ENCODE measurements at regions not wholly inside any gene's neighbourhood (a gene's known extent, or its start where the extent isn't known, plus 50 kb on each side); places are given as distances from the start of the nearest gene placed in this dataset.

- H3K4me1 ChIP-seq (replicated peaks; ENCODE audit: insufficient read depth), result no peaks in the 10 kb centered on the region
- ChIA-PET CTCF (no interaction called here), POLR2A (ENCODE audit: unreplicated experiment) (no interaction called here)
- no peak overlapping the region for H3K4me3 ChIP-seq
- no peaks in the 10 kb centered on the region for H3K27me3 ChIP-seq (ENCODE audit: insufficient read depth, low read depth)
- TF ChIP-seq EZH2 (IDR thresholded peaks at IDR 0.05; ENCODE audit: low read depth), result no peak
- TF ChIP-seq, protein P1, sequence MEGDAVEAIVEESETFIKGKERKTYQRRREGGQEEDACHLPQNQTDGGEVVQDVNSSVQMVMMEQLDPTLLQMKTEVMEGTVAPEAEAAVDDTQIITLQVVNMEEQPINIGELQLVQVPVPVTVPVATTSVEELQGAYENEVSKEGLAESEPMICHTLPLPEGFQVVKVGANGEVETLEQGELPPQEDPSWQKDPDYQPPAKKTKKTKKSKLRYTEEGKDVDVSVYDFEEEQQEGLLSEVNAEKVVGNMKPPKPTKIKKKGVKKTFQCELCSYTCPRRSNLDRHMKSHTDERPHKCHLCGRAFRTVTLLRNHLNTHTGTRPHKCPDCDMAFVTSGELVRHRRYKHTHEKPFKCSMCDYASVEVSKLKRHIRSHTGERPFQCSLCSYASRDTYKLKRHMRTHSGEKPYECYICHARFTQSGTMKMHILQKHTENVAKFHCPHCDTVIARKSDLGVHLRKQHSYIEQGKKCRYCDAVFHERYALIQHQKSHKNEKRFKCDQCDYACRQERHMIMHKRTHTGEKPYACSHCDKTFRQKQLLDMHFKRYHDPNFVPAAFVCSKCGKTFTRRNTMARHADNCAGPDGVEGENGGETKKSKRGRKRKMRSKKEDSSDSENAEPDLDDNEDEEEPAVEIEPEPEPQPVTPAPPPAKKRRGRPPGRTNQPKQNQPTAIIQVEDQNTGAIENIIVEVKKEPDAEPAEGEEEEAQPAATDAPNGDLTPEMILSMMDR (conservative IDR thresholded peaks at IDR 0.05), result no peak
- no TSS peak for BruUV-seq (replicated peaks)
- no peaks in the 10 kb centered on the region for H3K36me3 ChIP-seq (ENCODE audit: low read depth)
- no peaks in the 10 kb centered on the region for H3K9me2 ChIP-seq (ENCODE audit: insufficient read depth)
- no peak for DNase-seq
- no peak overlapping the region for H3K4me2 ChIP-seq
- H3K79me2 ChIP-seq (ENCODE audit: low read depth), result no peaks in the 10 kb centered on the region
- no peaks in the 10 kb centered on the region for H3F3A ChIP-seq (ENCODE audit: insufficient read depth, low read depth)
- no peaks in the 10 kb centered on the region for H4K20me1 ChIP-seq (ENCODE audit: insufficient read depth)
- H3K27ac ChIP-seq, result no peak overlapping the region
- intact Hi-C loops (cut with micrococcal nuclease; ENCODE audit: unreplicated experiment), result no loop called here
- no peaks in the 10 kb centered on the region for H3K9me3 ChIP-seq (ENCODE audit: insufficient read depth, low read depth)
- no peak overlapping the region for H2AFZ ChIP-seq
Measured at GRCh38 chr6:154561750-154562149, 51.3 kb upstream of the CNKSR3 start.

GRCh38 chr6:154565331-154565730 lies 54.8 kb upstream of the CNKSR3 start:
- no peaks in the 10 kb centered on the region for H4K20me1 ChIP-seq (ENCODE audit: insufficient read depth)
- H3K36me3 ChIP-seq (ENCODE audit: low read depth), result no peaks in the 10 kb centered on the region
- no peaks in the 10 kb centered on the region for H3K9me3 ChIP-seq (ENCODE audit: insufficient read depth, low read depth)
- H3K4me1 ChIP-seq (replicated peaks; ENCODE audit: insufficient read depth), result peaks cover 5% of the 10 kb centered on the region; the same call in 1 of the 2 replicates
- no peak overlapping the region for H3K4me2 ChIP-seq
- TF ChIP-seq, protein P1 (conservative IDR thresholded peaks at IDR 0.05), result no peak
- TF ChIP-seq EZH2 (IDR thresholded peaks at IDR 0.05; ENCODE audit: low read depth), result no peak
- no peaks in the 10 kb centered on the region for H3K27me3 ChIP-seq (ENCODE audit: insufficient read depth, low read depth)
- DNase-seq, result no peak
- CTCF ChIA-PET, result no interaction called here
- no peak overlapping the region for H2AFZ ChIP-seq
- intact Hi-C loops (cut with micrococcal nuclease; ENCODE audit: unreplicated experiment), result no loop called here
- H3K4me3 ChIP-seq, result no peak overlapping the region
- H3K9me2 ChIP-seq (ENCODE audit: insufficient read depth), result no peaks in the 10 kb centered on the region
- H3K79me2 ChIP-seq (ENCODE audit: low read depth), result no peaks in the 10 kb centered on the region
- H3K27ac ChIP-seq, result no peak overlapping the region
- no peaks in the 10 kb centered on the region for H3F3A ChIP-seq (ENCODE audit: insufficient read depth, low read depth)
- no TSS peak for BruUV-seq (replicated peaks)
- POLR2A ChIA-PET (ENCODE audit: unreplicated experiment), result no interaction called here

DNA sequence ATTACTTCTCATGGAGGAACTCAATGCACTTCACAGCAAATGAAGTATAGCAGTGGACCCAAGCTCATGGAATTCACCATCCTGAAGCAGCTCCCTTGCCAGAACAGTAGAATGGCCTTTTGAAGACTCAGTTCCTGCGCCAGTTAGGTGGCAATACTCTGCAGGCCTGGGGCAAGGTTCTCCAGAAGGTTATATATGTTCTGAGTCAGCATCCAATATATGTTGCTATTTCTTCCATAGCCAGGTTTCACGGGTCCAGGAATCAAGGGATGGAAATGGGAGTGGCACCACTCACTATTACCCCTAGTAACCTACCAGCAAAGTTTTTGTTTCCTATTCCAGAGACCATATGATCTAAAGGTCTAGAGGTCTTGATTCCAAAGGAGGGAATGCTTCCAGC lies 56.4 kb upstream of the CNKSR3 start:
- no peak for DNase-seq
- Histone ChIP-seq H3K27me3 (ENCODE audit: insufficient read depth, low read depth) (no peaks in the 10 kb centered on the region), H3K9me2 (ENCODE audit: insufficient read depth) (no peaks in the 10 kb centered on the region), H3F3A (ENCODE audit: insufficient read depth, low read depth) (no peaks in the 10 kb centered on the region), H3K9me3 (ENCODE audit: insufficient read depth, low read depth) (no peaks in the 10 kb centered on the region), H3K4me3 (no peak overlapping the region), H3K79me2 (ENCODE audit: low read depth) (no peaks in the 10 kb centered on the region), H3K4me2 (no peak overlapping the region), H3K36me3 (ENCODE audit: low read depth) (no peaks in the 10 kb centered on the region), H3K4me1 (replicated peaks; ENCODE audit: insufficient read depth) (peaks cover 5% of the 10 kb centered on the region; the same call in 1 of the 2 replicates), H2AFZ (no peak overlapping the region), H3K27ac (no peak overlapping the region), H4K20me1 (ENCODE audit: insufficient read depth) (no peaks in the 10 kb centered on the region)
- TF ChIP-seq EZH2 (IDR thresholded peaks at IDR 0.05; ENCODE audit: low read depth), result no peak
- TF ChIP-seq, protein P1 (conservative IDR thresholded peaks at IDR 0.05), result no peak
- ChIA-PET POLR2A (ENCODE audit: unreplicated experiment) (no interaction called here), CTCF (no interaction called here)
- intact Hi-C loops (cut with micrococcal nuclease; ENCODE audit: unreplicated experiment), result no loop called here
- BruUV-seq (replicated peaks), result no TSS peak
